ENCODE measurements at regions not wholly inside any gene's neighbourhood (a gene's known extent, or its start where the extent isn't known, plus 50 kb on each side); places are given as distances from the start of the nearest gene placed in this dataset.

DNA sequence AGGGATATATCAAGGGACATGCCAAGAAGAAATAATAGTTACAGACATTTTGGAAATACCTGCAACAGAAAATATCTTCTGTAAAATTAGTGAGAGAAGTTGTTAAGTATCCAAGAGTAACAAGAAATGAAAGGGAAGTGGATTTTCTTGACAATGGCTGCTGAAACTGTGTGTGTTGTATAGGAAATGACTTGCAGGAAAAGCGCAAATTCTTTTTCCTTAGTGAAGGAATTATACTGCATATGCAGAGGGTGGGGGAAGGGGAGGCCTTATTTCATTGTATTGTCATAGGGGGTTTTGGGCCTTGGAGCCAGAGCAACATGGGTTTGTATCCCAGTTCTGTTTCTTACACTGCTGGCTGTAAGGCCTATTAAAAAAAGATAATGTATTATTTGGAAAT is 84.4 kb upstream of the DDHD1 start:
- no peak for DNase-seq
- Histone ChIP-seq H3K9me2 (no peaks in the 10 kb centered on the region), H3K9me3 (no peaks in the 10 kb centered on the region), H3K36me3 (replicated peaks in 1 of 2; ENCODE audit: control insufficient read depth in 1 of 2, insufficient read depth in 2 of 2, low read length in 1 of 2) (no peaks in the 10 kb centered on the region), H3K27me3 (ENCODE audit: insufficient read depth) (no peaks in the 10 kb centered on the region), H3K4me3 (ENCODE audit: low read depth in 2 of 2, low read length in 1 of 2) (no peak overlapping the region), H4K20me1 (ENCODE audit: insufficient read depth) (no peaks in the 10 kb centered on the region), H3K79me2 (ENCODE audit: insufficient read depth) (no peaks in the 10 kb centered on the region), H3F3A (replicated peaks; ENCODE audit: insufficient read depth) (no peaks in the 10 kb centered on the region), H3K4me2 (no peak overlapping the region), H3K4me1 (ENCODE audit: control insufficient read depth in 1 of 2, insufficient read depth in 2 of 2, low read depth in 1 of 2, low read length in 1 of 2) (no peaks in the 10 kb centered on the region), H2AFZ (ENCODE audit: low read depth) (no peak overlapping the region), H3K27ac (ENCODE audit: low read depth in 2 of 2, low read length in 1 of 2) (no peak overlapping the region), H3K9ac (no peak overlapping the region)
- ChIA-PET POLR2A (no interaction called here), CTCF (no interaction called here)
- TF ChIP-seq FOSL2 (IDR thresholded peaks at IDR 0.05; ENCODE audit: borderline replicate concordance, low read depth) (no peak), TEAD4 (IDR thresholded peaks at IDR 0.05; ENCODE audit: borderline replicate concordance, insufficient read depth) (no peak), FOXJ3 (CRISPR knock-in tag; IDR thresholded peaks at IDR 0.05) (no peak), TAF1 (IDR thresholded peaks at IDR 0.05; ENCODE audit: borderline replicate concordance, low read depth, low read length) (no peak), ELF1 (IDR thresholded peaks at IDR 0.05) (no peak), NRF1 (IDR thresholded peaks at IDR 0.05; ENCODE audit: low read depth, low read length) (no peak), RXRA (IDR thresholded peaks at IDR 0.05; ENCODE audit: borderline replicate concordance, low read depth) (no peak), NFIC (IDR thresholded peaks at IDR 0.05; ENCODE audit: borderline replicate concordance) (no peak), SMC3 (IDR thresholded peaks at IDR 0.05; ENCODE audit: low read depth, low read length) (no peak), JUND (IDR thresholded peaks at IDR 0.05) (no peak), CHD2 (IDR thresholded peaks at IDR 0.05; ENCODE audit: low read length, partially characterized antibody) (no peak), FOXM1 (IDR thresholded peaks at IDR 0.05; ENCODE audit: low read depth) (no peak)
- TF ChIP-seq, protein P1, sequence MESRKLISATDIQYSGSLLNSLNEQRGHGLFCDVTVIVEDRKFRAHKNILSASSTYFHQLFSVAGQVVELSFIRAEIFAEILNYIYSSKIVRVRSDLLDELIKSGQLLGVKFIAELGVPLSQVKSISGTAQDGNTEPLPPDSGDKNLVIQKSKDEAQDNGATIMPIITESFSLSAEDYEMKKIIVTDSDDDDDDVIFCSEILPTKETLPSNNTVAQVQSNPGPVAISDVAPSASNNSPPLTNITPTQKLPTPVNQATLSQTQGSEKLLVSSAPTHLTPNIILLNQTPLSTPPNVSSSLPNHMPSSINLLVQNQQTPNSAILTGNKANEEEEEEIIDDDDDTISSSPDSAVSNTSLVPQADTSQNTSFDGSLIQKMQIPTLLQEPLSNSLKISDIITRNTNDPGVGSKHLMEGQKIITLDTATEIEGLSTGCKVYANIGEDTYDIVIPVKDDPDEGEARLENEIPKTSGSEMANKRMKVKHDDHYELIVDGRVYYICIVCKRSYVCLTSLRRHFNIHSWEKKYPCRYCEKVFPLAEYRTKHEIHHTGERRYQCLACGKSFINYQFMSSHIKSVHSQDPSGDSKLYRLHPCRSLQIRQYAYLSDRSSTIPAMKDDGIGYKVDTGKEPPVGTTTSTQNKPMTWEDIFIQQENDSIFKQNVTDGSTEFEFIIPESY (IDR thresholded peaks at IDR 0.05; ENCODE audit: borderline replicate concordance, low read depth), result no peak
- TF ChIP-seq, protein P2, sequence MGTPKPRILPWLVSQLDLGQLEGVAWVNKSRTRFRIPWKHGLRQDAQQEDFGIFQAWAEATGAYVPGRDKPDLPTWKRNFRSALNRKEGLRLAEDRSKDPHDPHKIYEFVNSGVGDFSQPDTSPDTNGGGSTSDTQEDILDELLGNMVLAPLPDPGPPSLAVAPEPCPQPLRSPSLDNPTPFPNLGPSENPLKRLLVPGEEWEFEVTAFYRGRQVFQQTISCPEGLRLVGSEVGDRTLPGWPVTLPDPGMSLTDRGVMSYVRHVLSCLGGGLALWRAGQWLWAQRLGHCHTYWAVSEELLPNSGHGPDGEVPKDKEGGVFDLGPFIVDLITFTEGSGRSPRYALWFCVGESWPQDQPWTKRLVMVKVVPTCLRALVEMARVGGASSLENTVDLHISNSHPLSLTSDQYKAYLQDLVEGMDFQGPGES (IDR thresholded peaks at IDR 0.05; ENCODE audit: low read depth, low read length), result no peak
- 85% methylated on average over 1 of the region's 1 CpG for WGBS (ENCODE audit: low lambda C conversion rate)

DNA sequence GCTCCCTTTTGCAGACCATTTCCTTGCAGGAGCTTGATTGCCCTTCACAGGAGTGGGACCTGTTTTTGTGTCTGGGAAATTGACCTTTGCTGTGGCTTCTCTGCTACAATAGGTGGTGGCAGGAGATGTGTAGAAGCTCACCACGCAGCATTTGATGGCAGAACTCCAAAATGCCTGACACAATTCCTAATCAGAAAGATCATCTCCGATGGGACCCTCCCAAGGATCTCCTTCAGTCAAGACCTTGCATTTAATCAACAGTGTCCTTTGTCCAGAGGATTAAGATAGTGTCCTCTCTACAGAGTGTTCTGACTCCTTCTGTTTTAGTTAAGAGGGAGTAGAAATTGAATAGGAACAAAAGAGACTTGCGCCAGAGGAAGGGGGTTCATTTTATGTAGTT is 83.6 kb upstream of the DDHD1 start:
- ChIA-PET CTCF (interaction anchor here (1.1 kb wide), 1 partner anchor 59 kb away, joined by 3 read pairs; no protein-coding TSS in a partner anchor), POLR2A (no interaction called here)
- DNase-seq, result no peak

More for the DNA sequence above, 83.6 kb upstream of the DDHD1 start:
- H3K27ac ChIP-seq (ENCODE audit: low read depth in 2 of 2, low read length in 1 of 2), result no peak overlapping the region
- no peaks in the 10 kb centered on the region for H4K20me1 ChIP-seq (ENCODE audit: insufficient read depth)
- H3K9me3 ChIP-seq, result no peaks in the 10 kb centered on the region
- no peaks in the 10 kb centered on the region for H3K36me3 ChIP-seq (replicated peaks in 1 of 2; ENCODE audit: control insufficient read depth in 1 of 2, insufficient read depth in 2 of 2, low read length in 1 of 2)
- no peak for TF ChIP-seq FOXM1 (IDR thresholded peaks at IDR 0.05; ENCODE audit: low read depth)
- TF ChIP-seq, protein P3, sequence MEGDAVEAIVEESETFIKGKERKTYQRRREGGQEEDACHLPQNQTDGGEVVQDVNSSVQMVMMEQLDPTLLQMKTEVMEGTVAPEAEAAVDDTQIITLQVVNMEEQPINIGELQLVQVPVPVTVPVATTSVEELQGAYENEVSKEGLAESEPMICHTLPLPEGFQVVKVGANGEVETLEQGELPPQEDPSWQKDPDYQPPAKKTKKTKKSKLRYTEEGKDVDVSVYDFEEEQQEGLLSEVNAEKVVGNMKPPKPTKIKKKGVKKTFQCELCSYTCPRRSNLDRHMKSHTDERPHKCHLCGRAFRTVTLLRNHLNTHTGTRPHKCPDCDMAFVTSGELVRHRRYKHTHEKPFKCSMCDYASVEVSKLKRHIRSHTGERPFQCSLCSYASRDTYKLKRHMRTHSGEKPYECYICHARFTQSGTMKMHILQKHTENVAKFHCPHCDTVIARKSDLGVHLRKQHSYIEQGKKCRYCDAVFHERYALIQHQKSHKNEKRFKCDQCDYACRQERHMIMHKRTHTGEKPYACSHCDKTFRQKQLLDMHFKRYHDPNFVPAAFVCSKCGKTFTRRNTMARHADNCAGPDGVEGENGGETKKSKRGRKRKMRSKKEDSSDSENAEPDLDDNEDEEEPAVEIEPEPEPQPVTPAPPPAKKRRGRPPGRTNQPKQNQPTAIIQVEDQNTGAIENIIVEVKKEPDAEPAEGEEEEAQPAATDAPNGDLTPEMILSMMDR (IDR thresholded peaks at IDR 0.05), result no peak
- TF ChIP-seq FOSL2 (IDR thresholded peaks at IDR 0.05; ENCODE audit: borderline replicate concordance, low read depth), result no peak
- no peak for TF ChIP-seq GABPA (IDR thresholded peaks at IDR 0.05; ENCODE audit: low read depth)
- no peak for TF ChIP-seq CHD2 (IDR thresholded peaks at IDR 0.05; ENCODE audit: low read length, partially characterized antibody)
- TF ChIP-seq, protein P4, sequence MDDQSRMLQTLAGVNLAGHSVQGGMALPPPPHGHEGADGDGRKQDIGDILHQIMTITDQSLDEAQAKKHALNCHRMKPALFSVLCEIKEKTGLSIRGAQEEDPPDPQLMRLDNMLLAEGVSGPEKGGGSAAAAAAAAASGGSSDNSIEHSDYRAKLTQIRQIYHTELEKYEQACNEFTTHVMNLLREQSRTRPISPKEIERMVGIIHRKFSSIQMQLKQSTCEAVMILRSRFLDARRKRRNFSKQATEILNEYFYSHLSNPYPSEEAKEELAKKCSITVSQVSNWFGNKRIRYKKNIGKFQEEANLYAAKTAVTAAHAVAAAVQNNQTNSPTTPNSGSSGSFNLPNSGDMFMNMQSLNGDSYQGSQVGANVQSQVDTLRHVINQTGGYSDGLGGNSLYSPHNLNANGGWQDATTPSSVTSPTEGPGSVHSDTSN (IDR thresholded peaks at IDR 0.05), result no peak
- H3K79me2 ChIP-seq (ENCODE audit: insufficient read depth), result no peaks in the 10 kb centered on the region
- H3K4me2 ChIP-seq, result no peak overlapping the region
- H3K4me3 ChIP-seq (ENCODE audit: low read depth in 2 of 2, low read length in 1 of 2), result no peak overlapping the region
- H2AFZ ChIP-seq (ENCODE audit: low read depth), result no peak overlapping the region
- 35% methylated on average over 3 of the region's 3 CpGs for WGBS (ENCODE audit: low lambda C conversion rate)
- no peaks in the 10 kb centered on the region for H3K9me2 ChIP-seq
- H3K9ac ChIP-seq, result no peak overlapping the region
- no peaks in the 10 kb centered on the region for H3K27me3 ChIP-seq (ENCODE audit: insufficient read depth)
- H3K4me1 ChIP-seq (ENCODE audit: control insufficient read depth in 1 of 2, insufficient read depth in 2 of 2, low read depth in 1 of 2, low read length in 1 of 2), result no peaks in the 10 kb centered on the region
- H3F3A ChIP-seq (replicated peaks; ENCODE audit: insufficient read depth), result no peaks in the 10 kb centered on the region
